ENCODE measurements at regions not wholly inside any gene's neighbourhood (a gene's known extent, or its start where the extent isn't known, plus 50 kb on each side); places are given as distances from the start of the nearest gene placed in this dataset.

DNA sequence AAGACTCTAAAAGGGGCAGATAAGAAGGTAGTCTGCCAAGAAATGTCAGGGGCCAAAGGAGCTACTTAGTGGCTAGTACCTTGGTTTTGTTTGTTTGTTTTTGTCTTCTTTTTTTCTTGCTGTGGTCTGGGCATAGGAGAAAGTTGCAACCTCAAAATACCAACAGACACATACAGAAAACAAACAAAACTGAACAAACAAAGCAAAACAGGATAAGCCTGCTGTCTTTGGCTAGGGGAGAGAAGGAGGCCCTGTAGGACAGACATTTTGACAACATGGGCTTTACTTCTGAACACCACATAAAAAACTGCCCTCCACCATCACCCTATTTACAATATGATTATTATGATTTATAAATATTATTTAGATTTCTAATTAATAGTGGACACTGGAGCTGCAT lies 460.8 kb downstream of the PTH2R start:
- Histone ChIP-seq H3K4me2 (ENCODE audit: low read length) (no peak overlapping the region), H3K27ac (ENCODE audit: low read length) (no peak overlapping the region), H3F3A (ENCODE audit: low read length, unreplicated experiment) (no peaks in the 10 kb centered on the region), H3K79me2 (ENCODE audit: low read length) (no peaks in the 10 kb centered on the region), H3K9me3 (ENCODE audit: low read length) (no peaks in the 10 kb centered on the region), H3K27me3 (ENCODE audit: low read length) (no peaks in the 10 kb centered on the region), H3K9ac (ENCODE audit: low read length) (no peak overlapping the region), H4K20me1 (ENCODE audit: low read length) (no peaks in the 10 kb centered on the region), H2AFZ (ENCODE audit: low read length) (no peak overlapping the region), H3K9me2 (replicated peaks; ENCODE audit: low read length) (no peaks in the 10 kb centered on the region), H3K36me3 (ENCODE audit: low read depth, low read length) (no peaks in the 10 kb centered on the region), H3K4me1 (ENCODE audit: insufficient read depth, low read length) (no peaks in the 10 kb centered on the region; the same call in 1 of the 2 replicates), H3K4me3 (ENCODE audit: low read length) (no peak overlapping the region)
- DNase-seq = no peak
- no TSS peak for BruUV-seq (replicated peaks)
- POLR2A ChIA-PET (ENCODE audit: unreplicated experiment) = interaction anchor here (0.5 kb wide), 1 partner anchor 56 kb away, joined by 3 read pairs; no protein-coding TSS in a partner anchor
- no peak for TF ChIP-seq EZH2phosphoT487 (IDR thresholded peaks at IDR 0.05; ENCODE audit: borderline replicate concordance, low read length)
- TF ChIP-seq EZH2 (IDR thresholded peaks at IDR 0.05; ENCODE audit: low read length, unreplicated experiment) = no peak
- TF ChIP-seq, protein P1, sequence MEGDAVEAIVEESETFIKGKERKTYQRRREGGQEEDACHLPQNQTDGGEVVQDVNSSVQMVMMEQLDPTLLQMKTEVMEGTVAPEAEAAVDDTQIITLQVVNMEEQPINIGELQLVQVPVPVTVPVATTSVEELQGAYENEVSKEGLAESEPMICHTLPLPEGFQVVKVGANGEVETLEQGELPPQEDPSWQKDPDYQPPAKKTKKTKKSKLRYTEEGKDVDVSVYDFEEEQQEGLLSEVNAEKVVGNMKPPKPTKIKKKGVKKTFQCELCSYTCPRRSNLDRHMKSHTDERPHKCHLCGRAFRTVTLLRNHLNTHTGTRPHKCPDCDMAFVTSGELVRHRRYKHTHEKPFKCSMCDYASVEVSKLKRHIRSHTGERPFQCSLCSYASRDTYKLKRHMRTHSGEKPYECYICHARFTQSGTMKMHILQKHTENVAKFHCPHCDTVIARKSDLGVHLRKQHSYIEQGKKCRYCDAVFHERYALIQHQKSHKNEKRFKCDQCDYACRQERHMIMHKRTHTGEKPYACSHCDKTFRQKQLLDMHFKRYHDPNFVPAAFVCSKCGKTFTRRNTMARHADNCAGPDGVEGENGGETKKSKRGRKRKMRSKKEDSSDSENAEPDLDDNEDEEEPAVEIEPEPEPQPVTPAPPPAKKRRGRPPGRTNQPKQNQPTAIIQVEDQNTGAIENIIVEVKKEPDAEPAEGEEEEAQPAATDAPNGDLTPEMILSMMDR (conservative IDR thresholded peaks at IDR 0.05; ENCODE audit: low read depth, low read length) = no peak
- CTCF ChIA-PET = no interaction called here
- ATAC-seq = no peak
- intact Hi-C loops (cut with micrococcal nuclease) = no loop called here

DNA sequence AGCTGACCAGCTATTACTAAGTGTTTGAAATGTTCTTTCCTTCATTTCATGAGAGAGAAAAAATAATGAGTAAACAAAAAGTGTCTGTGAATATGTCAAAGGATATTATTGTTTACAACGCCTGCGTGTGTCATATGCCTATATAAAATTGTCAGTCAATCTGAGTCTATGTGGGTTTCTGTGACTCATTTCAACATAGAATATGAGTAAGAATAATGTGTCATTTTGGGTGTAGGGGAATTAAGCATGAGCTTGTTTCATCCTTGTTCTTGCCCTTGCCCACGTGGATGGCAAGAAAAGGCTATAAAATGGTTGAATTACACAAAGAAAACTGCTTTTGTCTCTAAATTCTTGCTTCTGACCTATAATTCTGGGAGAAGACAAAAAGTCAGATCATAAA lies 466.0 kb downstream of the PTH2R start:
- H3K27ac ChIP-seq (ENCODE audit: low read length) = no peak overlapping the region
- no peaks in the 10 kb centered on the region for H3K9me2 ChIP-seq (replicated peaks; ENCODE audit: low read length)
- H3K4me2 ChIP-seq (ENCODE audit: low read length) = no peak overlapping the region
- H3K9me3 ChIP-seq (ENCODE audit: low read length) = no peaks in the 10 kb centered on the region
- no peaks in the 10 kb centered on the region for H3F3A ChIP-seq (ENCODE audit: low read length, unreplicated experiment)
- H2AFZ ChIP-seq (ENCODE audit: low read length) = no peak overlapping the region
- no TSS peak for BruUV-seq (replicated peaks)
- H3K36me3 ChIP-seq (ENCODE audit: low read depth, low read length) = no peaks in the 10 kb centered on the region
- POLR2A ChIA-PET (ENCODE audit: unreplicated experiment) = no interaction called here
- DNase-seq (peak; percentile 54), ATAC-seq (no peak)
- CTCF ChIA-PET = no interaction called here
- no peaks in the 10 kb centered on the region for H3K27me3 ChIP-seq (ENCODE audit: low read length)
- no peaks in the 10 kb centered on the region for H4K20me1 ChIP-seq (ENCODE audit: low read length)
- TF ChIP-seq EZH2 (IDR thresholded peaks at IDR 0.05; ENCODE audit: low read length, unreplicated experiment) (no peak), EZH2phosphoT487 (IDR thresholded peaks at IDR 0.05; ENCODE audit: borderline replicate concordance, low read length) (no peak)
- TF ChIP-seq, protein P1 (conservative IDR thresholded peaks at IDR 0.05; ENCODE audit: low read depth, low read length) = no peak
- H3K4me3 ChIP-seq (ENCODE audit: low read length) = no peak overlapping the region
- no peaks in the 10 kb centered on the region; the same call in 1 of the 2 replicates for H3K4me1 ChIP-seq (ENCODE audit: insufficient read depth, low read length)
- H3K79me2 ChIP-seq (ENCODE audit: low read length) = no peaks in the 10 kb centered on the region
- H3K9ac ChIP-seq (ENCODE audit: low read length) = no peak overlapping the region
- intact Hi-C loops (cut with micrococcal nuclease) = no loop called here

DNA sequence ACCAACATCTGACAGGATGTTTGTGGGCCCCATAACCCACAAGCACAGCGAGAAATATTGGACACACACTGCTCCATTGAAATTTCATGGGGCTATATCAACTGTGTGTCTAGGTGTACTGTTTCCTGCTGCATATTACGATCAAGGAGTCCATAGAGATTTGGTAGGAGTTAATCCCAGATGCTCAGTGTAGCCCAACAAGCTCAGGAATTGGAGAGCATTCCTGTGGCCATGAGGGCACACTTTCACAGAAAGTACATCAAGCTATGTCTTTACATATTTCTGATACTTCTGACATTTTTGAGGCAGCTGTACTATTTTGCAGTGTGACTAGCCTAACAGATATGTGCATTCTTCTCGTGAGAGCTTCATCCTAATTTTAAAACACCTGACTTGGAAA lies 473.1 kb downstream of the PTH2R start:
- H3K36me3 ChIP-seq (ENCODE audit: low read depth, low read length) = no peaks in the 10 kb centered on the region
- no peaks in the 10 kb centered on the region for H3K9me2 ChIP-seq (replicated peaks; ENCODE audit: low read length)
- H3K9me3 ChIP-seq (ENCODE audit: low read length) = 0 out of 2 replicates have a peak, but pooled peaks cover 4% of the 10 kb centered on the region
- H3K27ac ChIP-seq (ENCODE audit: low read length) = no peak overlapping the region
- no peak for TF ChIP-seq EZH2 (IDR thresholded peaks at IDR 0.05; ENCODE audit: low read length, unreplicated experiment)
- TF ChIP-seq, protein P1 (conservative IDR thresholded peaks at IDR 0.05; ENCODE audit: low read depth, low read length) = no peak
- TF ChIP-seq EZH2phosphoT487 (IDR thresholded peaks at IDR 0.05; ENCODE audit: borderline replicate concordance, low read length) = no peak
- POLR2A ChIA-PET (ENCODE audit: unreplicated experiment) = no interaction called here
- DNase-seq = no peak
- no peak overlapping the region for H3K4me3 ChIP-seq (ENCODE audit: low read length)
- H3K4me2 ChIP-seq (ENCODE audit: low read length) = no peak overlapping the region
- CTCF ChIA-PET = no interaction called here
- H4K20me1 ChIP-seq (ENCODE audit: low read length) = no peaks in the 10 kb centered on the region
- no peak for ATAC-seq
- H3F3A ChIP-seq (ENCODE audit: low read length, unreplicated experiment) = no peaks in the 10 kb centered on the region
- no peak overlapping the region for H3K9ac ChIP-seq (ENCODE audit: low read length)
- intact Hi-C loops (cut with micrococcal nuclease) = no loop called here
- H3K79me2 ChIP-seq (ENCODE audit: low read length) = no peaks in the 10 kb centered on the region
- BruUV-seq (replicated peaks) = no TSS peak
- H3K4me1 ChIP-seq (ENCODE audit: insufficient read depth, low read length) = no peaks in the 10 kb centered on the region
- H3K27me3 ChIP-seq (ENCODE audit: low read length) = no peaks in the 10 kb centered on the region
- H2AFZ ChIP-seq (ENCODE audit: low read length) = no peak overlapping the region

All from PC-3 (cell line).